HepG2 (cell line): ENCODE measurements at regions not wholly inside any gene's neighbourhood (a gene's known extent, or its start where the extent isn't known, plus 50 kb on each side); places are given as distances from the start of the nearest gene placed in this dataset.

Source experiments
- ATAC-seq: fragments of 200-7000 bp; cut with Tn5 transposase; 3 replicates; pipeline ENCODE4 v1.9.1; 2020; ENCODE audit warnings: mild to moderate bottlenecking, moderate library complexity
- BruUV-seq: library from RNA; stranded (reverse); fragments of 400-500 nt; replicated peaks from 2 replicates; lab custom pipeline; 2021; lab: Mats Ljungman, UMichigan
- CTCF ChIA-PET: fragments of 300-600 bp; formaldehyde crosslinking; extraction: SDS; loops from one replicate; lab custom pipeline; 2021; ENCODE audit warnings: low total read pairs, inconsistent platforms, low intra/inter-chr PET ratio; lab: Yijun Ruan, JAX
- POLR2A ChIA-PET: fragments of 350-600 bp; sonication (Branson Sonifier 250); formaldehyde crosslinking; loops from one replicate; lab custom pipeline; 2020; ENCODE audit warnings: antibody characterized with exemption, inconsistent platforms; lab: Yijun Ruan, JAX
- DNase-seq: peaks from one replicate; pipeline ENCODE4 v3.0.0-alpha.2; 2015; ENCODE audit warnings: low spot score
- FAIRE-seq: peaks from 3 replicates; lab custom pipeline; 2011; peaks lifted over from hg19 to GRCh38; lab: Jason Lieb, UNC
- H2AFZ ChIP-seq: one replicate; pipeline ENCODE4 v1.6.1; 2011; ENCODE audit warnings: low read length, inconsistent platforms
- H3K27ac ChIP-seq: fragments of 300-600 bp; 3 replicates; pipeline ENCODE4 v1.8.0; 2011; ENCODE audit warnings: mixed run types, mild to moderate bottlenecking, mixed read lengths, low read length, inconsistent platforms; ENCODE audit not compliant: insufficient read depth; ENCODE audit errors: extremely low read length
- H3K27me3 ChIP-seq, 2 experiments: fragments of 200-600 bp in 1 of 2; 2 replicates in 1 of 2; 3 replicates in 1 of 2; pipeline versions ENCODE4 v1.6.0 to v1.8.0; 2011; ENCODE audit warnings: low read length in 2 of 2, mild to moderate bottlenecking in 2 of 2, moderate library complexity in 2 of 2, inconsistent platforms in 1 of 2; ENCODE audit not compliant: insufficient read depth in 2 of 2, control insufficient read depth in 1 of 2
- H3K36me3 ChIP-seq, 2 experiments: fragments of 200-600 bp in 1 of 2; replicated peaks in 1 of 2; 2 replicates in 1 of 2; 3 replicates in 1 of 2; pipeline versions ENCODE4 v1.5.1 to v1.8.0; 2011; ENCODE audit warnings: low read length in 2 of 2, inconsistent platforms in 1 of 2; ENCODE audit not compliant: insufficient read depth in 2 of 2, control insufficient read depth in 1 of 2
- H3K4me1 ChIP-seq: 2 replicates; pipeline ENCODE4 v1.5.1; 2012; ENCODE audit warnings: low read length, inconsistent platforms; ENCODE audit not compliant: insufficient read depth
- H3K4me2 ChIP-seq: 2 replicates; pipeline ENCODE4 v1.6.0; 2011; ENCODE audit warnings: low read depth, low read length, inconsistent platforms
- H3K4me3 ChIP-seq, 3 experiments: fragments of 200-600 bp in 1 of 3; sonication (generic), shearing (Covaris generic) in 1 of 3; replicated peaks in 1 of 3; 2 replicates each; pipeline ENCODE4 v1.5.1; 2011 to 2016; ENCODE audit warnings: low read length in 3 of 3, inconsistent platforms in 2 of 3, low read depth in 2 of 3, mild to moderate bottlenecking in 2 of 3, control low read depth in 1 of 3, mixed read lengths in 1 of 3; ENCODE audit not compliant: insufficient read depth in 1 of 3
- H3K79me2 ChIP-seq: one replicate; pipeline ENCODE4 v1.6.1; 2011; ENCODE audit warnings: low read length, inconsistent platforms; ENCODE audit not compliant: insufficient read depth
- H3K9ac ChIP-seq: 2 replicates; pipeline ENCODE4 v1.6.0; 2011; ENCODE audit warnings: mild to moderate bottlenecking, low read depth, low read length, inconsistent platforms; ENCODE audit not compliant: insufficient read depth
- H3K9me3 ChIP-seq: 2 replicates; pipeline ENCODE4 v1.5.1; 2012; ENCODE audit warnings: mild to moderate bottlenecking, low read length
- H4K20me1 ChIP-seq: 2 replicates; pipeline ENCODE4 v1.6.0; 2011; ENCODE audit warnings: inconsistent platforms, mild to moderate bottlenecking, low read length, moderate library complexity; ENCODE audit not compliant: insufficient read depth
- EED ChIP-seq: sonication (generic); formaldehyde crosslinking; IDR thresholded peaks from 2 replicates; pipeline ENCODE4 v1.5.0; 2020; ENCODE audit warnings: mild to moderate bottlenecking, missing genetic modification reagents
- FOXP1 ChIP-seq, 2 experiments: fragments of 450-650 bp in 1 of 2; IDR thresholded peaks; 2 replicates each; pipeline ENCODE4 v1.6.1; 2017 to 2018; ENCODE audit warnings: antibody characterized with exemption in 1 of 2
- MED8 ChIP-seq: sonication (generic); formaldehyde crosslinking; IDR thresholded peaks from 2 replicates; pipeline ENCODE4 v1.8.1; 2023; ENCODE audit warnings: mild to moderate bottlenecking, missing genetic modification reagents; ENCODE audit not compliant: insufficient replicate concordance
- ZNF7 ChIP-seq: IDR thresholded peaks from 2 replicates; pipeline ENCODE4 v1.6.1; 2016; ENCODE audit warnings: missing biosample characterization, missing genetic modification reagents
- ZNF704 ChIP-seq: sonication (generic); formaldehyde crosslinking; IDR thresholded peaks from 2 replicates; pipeline ENCODE4 v1.8.1; 2023; ENCODE audit warnings: mild to moderate bottlenecking, inconsistent platforms, moderate library complexity, missing genetic modification reagents, borderline replicate concordance
- ZNF800 ChIP-seq: sonication (generic); formaldehyde crosslinking; IDR thresholded peaks from 2 replicates; pipeline ENCODE4 v1.4.0; 2020; ENCODE audit warnings: missing genetic modification reagents
- ZSCAN20 ChIP-seq: sonication (generic); formaldehyde crosslinking; IDR thresholded peaks from 2 replicates; pipeline ENCODE4 v1.4.0; 2020; ENCODE audit warnings: missing genetic modification reagents, mild to moderate bottlenecking, borderline replicate concordance
- in situ Hi-C: cut with HindIII; loops from 2 replicates; pipeline ENCODE4 v1.10.0; 2017; ENCODE audit warnings: low pct_unique_long_range_greater_than_20kb; ENCODE audit not compliant: extremely low pct_ligation_motif_present
- intact Hi-C: fragments of 100-400 bp; cut with micrococcal nuclease; formaldehyde crosslinking; loops from one replicate; pipeline ENCODE4 v1.10.0; 2022; ENCODE audit not compliant: unreplicated experiment

GRCh38 chr11:24163841-24164240, 333.0 kb upstream of the LUZP2 start:
- no peaks in the 10 kb centered on the region for H3K79me2 ChIP-seq
- no peaks in the 10 kb centered on the region for H3K9me3 ChIP-seq
- no peak overlapping the region for H3K4me3 ChIP-seq
- no TSS peak for BruUV-seq
- FAIRE-seq (no peak), DNase-seq (no peak), ATAC-seq (no peak)
- H4K20me1 ChIP-seq: no peaks in the 10 kb centered on the region
- H2AFZ ChIP-seq: no peak overlapping the region
- no peaks in the 10 kb centered on the region for H3K4me1 ChIP-seq
- in situ Hi-C loops (no loop called here), intact Hi-C loops (no loop called here)
- no peaks in the 10 kb centered on the region for H3K36me3 ChIP-seq
- H3K27me3 ChIP-seq: no peaks in the 10 kb centered on the region
- no peak for TF ChIP-seq ZNF800 (CRISPR knock-in tag)
- no peak for TF ChIP-seq FOXP1 (IDR thresholded peaks at IDR 0.05)
- TF ChIP-seq FOXP1 (CRISPR knock-in tag; IDR thresholded peaks at IDR 0.05): no peak
- no peak for TF ChIP-seq MED8 (CRISPR knock-in tag)
- no peak for TF ChIP-seq EED (CRISPR knock-in tag)
- TF ChIP-seq ZNF704 (CRISPR knock-in tag): no peak
- no peak for TF ChIP-seq ZSCAN20 (CRISPR knock-in tag)
- TF ChIP-seq ZNF7 (CRISPR knock-in tag): no peak
- ChIA-PET CTCF (no interaction called here), POLR2A (no interaction called here)
- no peak overlapping the region for H3K9ac ChIP-seq
- no peak overlapping the region for H3K27ac ChIP-seq
- H3K4me2 ChIP-seq: no peak overlapping the region
